ENCODE measurements at regions not wholly inside any gene's neighbourhood (a gene's known extent, or its start where the extent isn't known, plus 50 kb on each side); places are given as distances from the start of the nearest gene placed in this dataset.

DNA sequence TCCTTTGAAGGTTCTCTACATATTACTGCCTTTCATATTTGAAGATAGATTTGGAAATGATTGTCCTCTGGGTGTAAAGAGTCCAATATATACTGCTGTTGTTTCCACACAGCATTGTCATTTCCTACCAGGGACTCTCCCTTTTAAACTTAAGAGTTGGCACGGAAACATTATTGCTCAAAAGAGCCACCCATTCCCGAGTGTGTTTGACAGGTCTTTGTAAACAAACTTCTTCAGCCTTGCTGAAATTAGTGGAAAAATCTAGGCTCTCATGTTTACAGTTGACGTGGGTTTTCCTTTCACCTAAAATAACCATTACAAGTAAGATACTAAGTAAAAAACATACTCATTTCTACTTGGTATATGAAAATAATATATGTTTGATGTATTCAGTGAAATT lies 111.4 kb upstream of the LIMCH1 start:
- Histone ChIP-seq H3K27ac (peak overlapping the region; percentile 15 to 89 (median 69)), H3K4me3 (no peak overlapping the region), H3K27me3 (no peaks in the 10 kb centered on the region), H3K4me1 (peaks cover 4 to 83% (median 71%) of the 10 kb centered on the region in 9 donors), H3K9me3 (peaks cover 0 to 5% (median 0%) of the 10 kb centered on the region in 11 donors), H3K36me3 (no peaks in the 10 kb centered on the region)
- intact Hi-C loops (cut with DNase I): loop anchor here in 4 of 10 donors (5.0 to 10.0 kb wide), 4 partner anchors 64 to 231 kb away; partner anchors contain the start of gene LIMCH1 (in 1 of the 4)
- ATAC-seq: peak; percentile 14 to 58 (median 33)
- TF ChIP-seq, protein P1, sequence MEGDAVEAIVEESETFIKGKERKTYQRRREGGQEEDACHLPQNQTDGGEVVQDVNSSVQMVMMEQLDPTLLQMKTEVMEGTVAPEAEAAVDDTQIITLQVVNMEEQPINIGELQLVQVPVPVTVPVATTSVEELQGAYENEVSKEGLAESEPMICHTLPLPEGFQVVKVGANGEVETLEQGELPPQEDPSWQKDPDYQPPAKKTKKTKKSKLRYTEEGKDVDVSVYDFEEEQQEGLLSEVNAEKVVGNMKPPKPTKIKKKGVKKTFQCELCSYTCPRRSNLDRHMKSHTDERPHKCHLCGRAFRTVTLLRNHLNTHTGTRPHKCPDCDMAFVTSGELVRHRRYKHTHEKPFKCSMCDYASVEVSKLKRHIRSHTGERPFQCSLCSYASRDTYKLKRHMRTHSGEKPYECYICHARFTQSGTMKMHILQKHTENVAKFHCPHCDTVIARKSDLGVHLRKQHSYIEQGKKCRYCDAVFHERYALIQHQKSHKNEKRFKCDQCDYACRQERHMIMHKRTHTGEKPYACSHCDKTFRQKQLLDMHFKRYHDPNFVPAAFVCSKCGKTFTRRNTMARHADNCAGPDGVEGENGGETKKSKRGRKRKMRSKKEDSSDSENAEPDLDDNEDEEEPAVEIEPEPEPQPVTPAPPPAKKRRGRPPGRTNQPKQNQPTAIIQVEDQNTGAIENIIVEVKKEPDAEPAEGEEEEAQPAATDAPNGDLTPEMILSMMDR (IDR thresholded peaks at IDR 0.05): no peak
- 26 to 27% methylated on average over 3 of the region's 3 CpGs for WGBS, 2 donors
- DNase-seq: no peak

DNA sequence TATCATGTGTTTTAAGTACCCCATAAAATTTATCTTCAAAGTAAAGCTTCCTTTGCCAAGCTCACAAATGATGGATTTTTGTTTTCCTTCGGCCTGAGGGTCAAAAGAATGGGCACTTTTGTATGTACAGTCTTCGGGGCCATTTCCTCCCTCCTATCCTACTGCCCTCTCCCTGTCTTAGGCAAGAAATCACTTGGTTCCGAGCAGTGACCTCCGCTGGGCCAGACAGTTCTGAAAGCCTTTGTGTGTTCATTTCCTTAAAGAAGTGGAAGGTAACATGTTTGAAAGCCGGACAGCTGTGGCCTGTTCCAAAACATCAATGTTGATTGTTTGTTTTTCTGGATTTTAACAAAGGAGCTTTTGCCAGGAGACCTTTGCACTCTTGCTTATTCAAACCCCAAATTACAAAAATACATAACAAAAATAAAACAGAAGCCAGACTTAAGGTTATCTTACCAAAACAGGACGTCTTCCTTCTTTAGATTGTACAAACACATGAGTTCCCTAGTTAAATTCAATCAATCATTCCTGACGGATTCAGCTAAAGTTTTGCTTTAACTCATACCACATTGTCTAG lies 110.6 kb upstream of the LIMCH1 start:
- TF ChIP-seq, protein P1 (IDR thresholded peaks at IDR 0.05): no peak
- DNase-seq (no peak), ATAC-seq (peak in 6 of 8 donors; percentile 46 to 72 (median 60))
- WGBS, 2 donors: 39 to 55% methylated on average over 7 of the region's 7 CpGs
- intact Hi-C loops (cut with DNase I): loop anchor here in 4 of 10 donors (5.0 to 10.0 kb wide), 4 partner anchors 65 to 230 kb away; partner anchors contain the start of gene LIMCH1 (in 1 of the 4)
- H3K27me3 ChIP-seq: no peaks in the 10 kb centered on the region
- no peaks in the 10 kb centered on the region for H3K36me3 ChIP-seq
- peaks cover 4 to 92% (median 80%) of the 10 kb centered on the region in 9 donors for H3K4me1 ChIP-seq
- no peak overlapping the region for H3K4me3 ChIP-seq
- peak overlapping the region; percentile 15 to 89 (median 69) for H3K27ac ChIP-seq
- H3K9me3 ChIP-seq: peaks cover 0 to 5% (median 0%) of the 10 kb centered on the region in 11 donors

DNA sequence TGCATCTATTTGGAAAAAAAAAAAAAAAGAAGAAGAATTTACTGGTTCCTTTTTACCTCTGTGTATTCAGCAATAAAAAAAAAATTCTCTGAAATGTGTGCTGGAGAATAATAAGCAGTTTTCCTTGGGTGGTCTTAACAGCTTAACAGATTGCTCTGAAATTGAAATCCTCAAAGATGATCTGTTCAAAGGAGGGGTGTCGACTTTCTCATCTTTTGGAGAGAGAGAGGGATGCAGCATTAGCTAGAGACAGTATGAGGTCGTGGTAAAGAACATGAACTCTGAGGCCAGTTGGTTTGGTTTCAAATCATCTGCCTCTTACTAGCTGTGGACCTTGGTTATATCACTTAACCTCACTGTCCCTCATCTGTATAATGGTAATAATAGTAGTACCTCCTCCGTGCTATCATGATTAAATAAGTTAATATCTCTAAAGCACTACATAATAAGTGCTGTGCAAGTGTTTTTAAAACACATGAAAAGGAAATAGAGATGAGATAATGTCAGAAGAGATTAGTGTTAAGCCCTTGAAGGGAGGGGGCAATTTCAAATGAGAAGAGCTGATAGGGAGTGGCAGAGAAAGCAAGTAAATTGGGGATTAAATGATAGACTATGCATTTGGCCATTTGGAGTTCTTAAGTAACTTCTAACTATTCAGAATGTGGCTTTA lies 109.9 kb upstream of the LIMCH1 start:
- Histone ChIP-seq H3K27me3 (no peaks in the 10 kb centered on the region), H3K4me1 (peaks cover 4 to 95% (median 87%) of the 10 kb centered on the region in 9 donors), H3K27ac (peak overlapping the region; percentile 30 to 89 (median 69)), H3K9me3 (peaks cover 0 to 5% (median 0%) of the 10 kb centered on the region in 11 donors), H3K36me3 (no peaks in the 10 kb centered on the region), H3K4me3 (no peak overlapping the region)
- WGBS, 2 donors: 43 to 50% methylated on average over 3 of the region's 3 CpGs
- TF ChIP-seq, protein P1 (IDR thresholded peaks at IDR 0.05): no peak
- ATAC-seq (peak in 2 of 8 donors; percentile 13 to 25), DNase-seq (no peak)
- intact Hi-C loops (cut with DNase I): loop anchor here in 4 of 10 donors (5.0 to 10.0 kb wide), 4 partner anchors 66 to 229 kb away; partner anchors contain the start of gene LIMCH1 (in 1 of the 4)

DNA sequence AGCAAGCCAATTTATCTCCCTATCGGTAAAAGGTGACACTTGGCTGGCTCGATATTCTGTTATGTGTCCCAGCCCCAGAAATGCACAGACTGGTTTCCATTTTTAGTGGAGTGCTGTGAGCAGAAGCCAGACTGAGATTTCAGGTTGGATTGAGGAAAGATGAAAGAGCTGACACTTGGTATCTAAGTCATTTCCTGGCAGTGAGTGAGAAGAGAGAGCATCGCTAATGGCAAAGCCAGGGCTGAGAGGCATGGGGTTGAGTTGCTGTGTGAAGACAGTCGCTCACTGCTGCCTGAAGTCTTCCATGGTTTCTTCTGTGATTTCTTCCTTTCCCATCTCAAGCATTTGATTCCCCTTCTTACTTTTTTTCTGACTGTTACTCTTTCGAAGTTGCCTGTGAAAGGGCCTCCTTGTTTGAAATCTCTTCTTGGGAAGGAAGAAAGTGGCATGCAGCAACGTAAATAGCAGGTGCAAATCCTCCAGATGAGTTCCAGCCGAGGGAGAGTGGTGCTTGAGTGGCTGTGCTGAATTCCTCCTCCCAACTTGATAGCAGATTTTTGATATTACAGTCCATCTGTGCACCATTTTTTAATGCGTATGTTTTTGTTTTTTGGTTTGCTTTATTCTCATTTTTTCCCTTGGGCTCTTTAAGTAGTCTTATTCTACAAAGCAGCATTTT lies 109.2 kb upstream of the LIMCH1 start:
- H3K36me3 ChIP-seq: no peaks in the 10 kb centered on the region
- H3K4me1 ChIP-seq: peaks cover 4 to 95% (median 90%) of the 10 kb centered on the region in 9 donors
- DNase-seq (no peak), ATAC-seq (peak in 6 of 8 donors; percentile 23 to 43 (median 32))
- no peaks in the 10 kb centered on the region for H3K27me3 ChIP-seq
- H3K9me3 ChIP-seq: peaks cover 0 to 5% (median 0%) of the 10 kb centered on the region in 11 donors
- 44 to 49% methylated on average over 8 of the region's 8 CpGs for WGBS, 2 donors
- TF ChIP-seq, protein P1 (IDR thresholded peaks at IDR 0.05): no peak
- intact Hi-C loops (cut with DNase I): loop anchor here in 4 of 10 donors (5.0 to 10.0 kb wide), 4 partner anchors 66 to 229 kb away; partner anchors contain the start of gene LIMCH1 (in 1 of the 4)
- peak overlapping the region; percentile 30 to 89 (median 69) for H3K27ac ChIP-seq
- no peak overlapping the region for H3K4me3 ChIP-seq
